WTC11 (cell line): ENCODE measurements at regions not wholly inside any gene's neighbourhood (a gene's known extent, or its start where the extent isn't known, plus 50 kb on each side); places are given as distances from the start of the nearest gene placed in this dataset.

ENCODE experiments used
- ATAC-seq: fragments of 200-7000 bp; cut with Tn5 transposase; 2 replicates; pipeline ENCODE4 v1.10.0; 2021; ENCODE audit warnings: mild to moderate bottlenecking, moderate library complexity
- CTCF ChIA-PET: fragments of 300-600 bp; sonication (Branson Sonifier 250); formaldehyde crosslinking; loops from one replicate; lab custom pipeline; 2021; ENCODE audit warnings: antibody characterized with exemption; lab: Charles Lee
- POLR2A ChIA-PET: fragments of 350-600 bp; sonication (Branson Sonifier 250); formaldehyde crosslinking; loops from one replicate; lab custom pipeline; 2021; ENCODE audit warnings: antibody characterized with exemption; lab: Charles Lee
- DNase-seq: peaks from one replicate; pipeline ENCODE4 v3.0.0; 2021; ENCODE audit warnings: low spot score
- H3K27ac Mint-ChIP-seq: 2 replicates; pipeline ENCODE4 v1.8.0; 2021; ENCODE audit warnings: mixed read lengths
- H3K27me3 Mint-ChIP-seq: 2 replicates; pipeline ENCODE4 v1.8.0; 2021; ENCODE audit warnings: low read depth, mild to moderate bottlenecking, moderate library complexity, mixed read lengths
- H3K36me3 Mint-ChIP-seq: 2 replicates; pipeline ENCODE4 v1.8.0; 2021; ENCODE audit warnings: mixed read lengths
- H3K4me1 Mint-ChIP-seq: 2 replicates; pipeline ENCODE4 v1.8.0; 2022; ENCODE audit warnings: mixed read lengths
- H3K4me3 Mint-ChIP-seq: 2 replicates; pipeline ENCODE4 v1.8.0; 2021; ENCODE audit warnings: mild to moderate bottlenecking, moderate library complexity, mixed read lengths
- H3K9me3 Mint-ChIP-seq: 2 replicates; pipeline ENCODE4 v1.8.0; 2021; ENCODE audit warnings: mixed read lengths
- ARID4B ChIP-seq: sonication (generic); formaldehyde crosslinking; IDR thresholded peaks from 2 replicates; pipeline ENCODE4 v1.8.0; 2023; ENCODE audit warnings: missing genetic modification reagents, mild to moderate bottlenecking, borderline replicate concordance
- CBFB ChIP-seq: sonication (generic); formaldehyde crosslinking; IDR thresholded peaks from 2 replicates; pipeline ENCODE4 v1.8.1; 2022; ENCODE audit warnings: mild to moderate bottlenecking, low read depth, missing genetic modification reagents
- CREM ChIP-seq: sonication (generic); formaldehyde crosslinking; IDR thresholded peaks from 2 replicates; pipeline ENCODE4 v1.8.1; 2022; ENCODE audit warnings: mild to moderate bottlenecking, missing genetic modification reagents, moderate library complexity
- ELF4 ChIP-seq: sonication (generic); formaldehyde crosslinking; IDR thresholded peaks from 2 replicates; pipeline ENCODE4 v1.8.1; 2022; ENCODE audit warnings: low read depth, mild to moderate bottlenecking, moderate library complexity, missing genetic modification reagents
- GRHL2 ChIP-seq: fragments of 250-450 bp; sonication (Bioruptor Pico); IDR thresholded peaks from 2 replicates; pipeline ENCODE4 v1.8.0; 2022; ENCODE audit warnings: mild to moderate bottlenecking, moderate library complexity; ENCODE audit not compliant: insufficient replicate concordance, severe bottlenecking
- JAZF1 ChIP-seq: fragments of 250-450 bp; sonication (Bioruptor Pico); IDR thresholded peaks from 2 replicates; pipeline ENCODE4 v1.9.0; 2021; ENCODE audit warnings: moderate library complexity, mild to moderate bottlenecking, inconsistent platforms
- KAT7 ChIP-seq: sonication (generic); formaldehyde crosslinking; IDR thresholded peaks from 2 replicates; pipeline ENCODE4 v1.8.1; 2023; ENCODE audit warnings: missing genetic modification reagents, mild to moderate bottlenecking, borderline replicate concordance
- NR3C1 ChIP-seq: sonication (generic); formaldehyde crosslinking; conservative IDR thresholded peaks from 2 replicates; pipeline ENCODE4 v1.8.1; 2023; ENCODE audit warnings: low read depth, mild to moderate bottlenecking, missing genetic modification reagents
- SP1 ChIP-seq: sonication (generic); formaldehyde crosslinking; conservative IDR thresholded peaks from 2 replicates; pipeline ENCODE4 v1.8.1; 2022; ENCODE audit warnings: missing genetic modification reagents
- TEAD4 ChIP-seq: sonication (generic); formaldehyde crosslinking; IDR thresholded peaks from 2 replicates; pipeline ENCODE4 v1.8.0; 2022; ENCODE audit warnings: mild to moderate bottlenecking, missing genetic modification reagents
- TP53 ChIP-seq: sonication (generic); formaldehyde crosslinking; IDR thresholded peaks from 2 replicates; pipeline ENCODE4 v1.8.1; 2023; ENCODE audit warnings: mild to moderate bottlenecking, missing genetic modification reagents
- USF2 ChIP-seq: sonication (generic); formaldehyde crosslinking; IDR thresholded peaks from 2 replicates; pipeline ENCODE4 v1.8.1; 2023; ENCODE audit warnings: mild to moderate bottlenecking, missing genetic modification reagents, moderate library complexity
- ZNF121 ChIP-seq: sonication (generic); formaldehyde crosslinking; IDR thresholded peaks from 2 replicates; pipeline ENCODE4 v1.8.0; 2023; ENCODE audit warnings: missing genetic modification reagents
- ZNF281 ChIP-seq: sonication (generic); formaldehyde crosslinking; IDR thresholded peaks from 2 replicates; pipeline ENCODE4 v1.8.0; 2023; ENCODE audit warnings: mild to moderate bottlenecking, missing genetic modification reagents
- TF ChIP-seq, protein P1 (sequence below): sonication (generic); formaldehyde crosslinking; IDR thresholded peaks from 2 replicates; pipeline ENCODE4 v1.8.0; 2022; ENCODE audit warnings: mild to moderate bottlenecking, missing genetic modification reagents
- TF ChIP-seq, protein P2 (sequence below): sonication (generic); formaldehyde crosslinking; IDR thresholded peaks from 2 replicates; pipeline ENCODE4 v1.8.1; 2023; ENCODE audit warnings: mild to moderate bottlenecking, moderate library complexity, missing genetic modification reagents
- TF ChIP-seq, protein P3 (sequence below): sonication (generic); formaldehyde crosslinking; IDR thresholded peaks from 2 replicates; pipeline ENCODE4 v1.8.1; 2022; ENCODE audit warnings: low read depth, mild to moderate bottlenecking, moderate library complexity, missing genetic modification reagents, borderline replicate concordance
- TF ChIP-seq, protein P4 (sequence below): sonication (generic); formaldehyde crosslinking; IDR thresholded peaks from 2 replicates; pipeline ENCODE4 v1.8.0; 2022; ENCODE audit warnings: mild to moderate bottlenecking, missing genetic modification reagents

- ChIA-PET CTCF (no interaction called here), POLR2A (no interaction called here)
- peaks cover 3% of the 10 kb centered on the region; the same call in 1 of the 2 replicates for H3K27me3 Mint-ChIP-seq
Observed at GRCh38 chr4:110347805-110348204, 128.2 kb upstream of the ENPEP start.

DNA sequence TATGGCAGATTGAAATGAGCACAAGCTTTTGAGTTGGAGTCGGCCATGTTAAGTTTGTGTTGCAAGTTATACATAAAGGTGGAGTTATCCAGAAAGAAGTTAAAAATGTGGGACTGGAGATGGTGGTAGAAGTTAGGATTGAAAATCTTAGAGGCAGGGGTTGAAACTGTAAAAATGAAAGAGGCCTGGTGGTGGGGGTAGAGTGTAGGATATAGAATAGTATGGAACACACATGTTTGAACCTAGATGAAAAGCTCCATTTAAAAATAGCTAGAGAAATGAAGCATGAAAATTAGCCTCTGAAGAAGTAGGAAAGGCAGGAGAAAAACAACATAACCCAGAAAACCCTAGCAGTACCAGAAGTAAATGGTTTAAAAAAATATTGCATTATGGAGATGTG, 131.8 kb upstream of the ENPEP start:
- Mint-ChIP-seq H3K27ac (no peak overlapping the region), H3K9me3 (no peaks in the 10 kb centered on the region), H3K4me3 (no peak overlapping the region), H3K4me1 (peaks cover 4% of the 10 kb centered on the region; the same call in 1 of the 2 replicates), H3K27me3 (peaks cover 5% of the 10 kb centered on the region; the same call in 1 of the 2 replicates), H3K36me3 (no peaks in the 10 kb centered on the region)
- TF ChIP-seq ZNF281 (CRISPR knock-in tag) (no peak), KAT7 (CRISPR knock-in tag) (no peak), CREM (CRISPR knock-in tag) (no peak), SP1 (CRISPR knock-in tag) (no peak), CBFB (CRISPR knock-in tag) (no peak)
- TF ChIP-seq, protein P1, sequence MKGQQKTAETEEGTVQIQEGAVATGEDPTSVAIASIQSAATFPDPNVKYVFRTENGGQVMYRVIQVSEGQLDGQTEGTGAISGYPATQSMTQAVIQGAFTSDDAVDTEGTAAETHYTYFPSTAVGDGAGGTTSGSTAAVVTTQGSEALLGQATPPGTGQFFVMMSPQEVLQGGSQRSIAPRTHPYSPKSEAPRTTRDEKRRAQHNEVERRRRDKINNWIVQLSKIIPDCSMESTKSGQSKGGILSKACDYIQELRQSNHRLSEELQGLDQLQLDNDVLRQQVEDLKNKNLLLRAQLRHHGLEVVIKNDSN (CRISPR knock-in tag): no peak
- TF ChIP-seq, protein P2, sequence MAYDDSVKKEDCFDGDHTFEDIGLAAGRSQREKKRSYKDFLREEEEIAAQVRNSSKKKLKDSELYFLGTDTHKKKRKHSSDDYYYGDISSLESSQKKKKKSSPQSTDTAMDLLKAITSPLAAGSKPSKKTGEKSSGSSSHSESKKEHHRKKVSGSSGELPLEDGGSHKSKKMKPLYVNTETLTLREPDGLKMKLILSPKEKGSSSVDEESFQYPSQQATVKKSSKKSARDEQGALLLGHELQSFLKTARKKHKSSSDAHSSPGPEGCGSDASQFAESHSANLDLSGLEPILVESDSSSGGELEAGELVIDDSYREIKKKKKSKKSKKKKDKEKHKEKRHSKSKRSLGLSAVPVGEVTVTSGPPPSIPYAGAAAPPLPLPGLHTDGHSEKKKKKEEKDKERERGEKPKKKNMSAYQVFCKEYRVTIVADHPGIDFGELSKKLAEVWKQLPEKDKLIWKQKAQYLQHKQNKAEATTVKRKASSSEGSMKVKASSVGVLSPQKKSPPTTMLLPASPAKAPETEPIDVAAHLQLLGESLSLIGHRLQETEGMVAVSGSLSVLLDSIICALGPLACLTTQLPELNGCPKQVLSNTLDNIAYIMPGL (CRISPR knock-in tag): no peak
- POLR2A ChIA-PET: no interaction called here
- CTCF ChIA-PET: interaction anchor here (0.5 to 4.3 kb wide), 28 partner anchors 10 to 346 kb away, joined by 3 to 140 read pairs (median 6); partner anchors contain the start of gene ENPEP
- DNase-seq: no peak
- peak; percentile 75 for ATAC-seq

More at GRCh38 chr4:110347805-110348204, 128.2 kb upstream of the ENPEP start:
- DNase-seq (no peak), ATAC-seq (no peak)
- TF ChIP-seq ZNF121 (CRISPR knock-in tag) (no peak), TEAD4 (CRISPR knock-in tag) (no peak), JAZF1 (CRISPR knock-in tag) (no peak), KAT7 (CRISPR knock-in tag) (no peak), ARID4B (no peak), NR3C1 (CRISPR knock-in tag) (no peak), TP53 (no peak), GRHL2 (CRISPR knock-in tag) (no peak), ELF4 (no peak), USF2 (no peak)
- TF ChIP-seq, protein P3, sequence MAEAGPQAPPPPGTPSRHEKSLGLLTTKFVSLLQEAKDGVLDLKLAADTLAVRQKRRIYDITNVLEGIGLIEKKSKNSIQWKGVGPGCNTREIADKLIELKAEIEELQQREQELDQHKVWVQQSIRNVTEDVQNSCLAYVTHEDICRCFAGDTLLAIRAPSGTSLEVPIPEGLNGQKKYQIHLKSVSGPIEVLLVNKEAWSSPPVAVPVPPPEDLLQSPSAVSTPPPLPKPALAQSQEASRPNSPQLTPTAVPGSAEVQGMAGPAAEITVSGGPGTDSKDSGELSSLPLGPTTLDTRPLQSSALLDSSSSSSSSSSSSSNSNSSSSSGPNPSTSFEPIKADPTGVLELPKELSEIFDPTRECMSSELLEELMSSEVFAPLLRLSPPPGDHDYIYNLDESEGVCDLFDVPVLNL: no peak
- TF ChIP-seq, protein P4, sequence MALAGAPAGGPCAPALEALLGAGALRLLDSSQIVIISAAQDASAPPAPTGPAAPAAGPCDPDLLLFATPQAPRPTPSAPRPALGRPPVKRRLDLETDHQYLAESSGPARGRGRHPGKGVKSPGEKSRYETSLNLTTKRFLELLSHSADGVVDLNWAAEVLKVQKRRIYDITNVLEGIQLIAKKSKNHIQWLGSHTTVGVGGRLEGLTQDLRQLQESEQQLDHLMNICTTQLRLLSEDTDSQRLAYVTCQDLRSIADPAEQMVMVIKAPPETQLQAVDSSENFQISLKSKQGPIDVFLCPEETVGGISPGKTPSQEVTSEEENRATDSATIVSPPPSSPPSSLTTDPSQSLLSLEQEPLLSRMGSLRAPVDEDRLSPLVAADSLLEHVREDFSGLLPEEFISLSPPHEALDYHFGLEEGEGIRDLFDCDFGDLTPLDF (CRISPR knock-in tag): no peak
- Mint-ChIP-seq H3K36me3 (no peaks in the 10 kb centered on the region), H3K27ac (no peak overlapping the region), H3K4me3 (no peak overlapping the region), H3K9me3 (no peaks in the 10 kb centered on the region), H3K4me1 (no peaks in the 10 kb centered on the region)
